Hepatocyte (in vitro differentiated cells): ENCODE measurements at regions not wholly inside any gene's neighbourhood (a gene's known extent, or its start where the extent isn't known, plus 50 kb on each side); places are given as distances from the start of the nearest gene placed in this dataset.

Experiments
- CTCF ChIP-seq: fragments of 200-600 bp; sonication (generic); IDR thresholded peaks from 2 replicates; pipeline ENCODE4 v1.5.1; 2016; ENCODE audit warnings: antibody characterized with exemption, mild to moderate bottlenecking; ENCODE audit not compliant: poor library complexity
- EZH2 ChIP-seq: fragments of 200-600 bp; sonication (generic); IDR thresholded peaks from 2 replicates; pipeline ENCODE4 v1.6.1; 2016; ENCODE audit warnings: antibody characterized with exemption, mild to moderate bottlenecking, borderline replicate concordance
- EZH2phosphoT487 ChIP-seq: fragments of 200-600 bp; sonication (generic); IDR thresholded peaks from one replicate; pipeline ENCODE4 v1.6.1; 2018; ENCODE audit warnings: antibody characterized with exemption, mild to moderate bottlenecking, low read depth, moderate library complexity; ENCODE audit not compliant: unreplicated experiment, severe bottlenecking

DNA sequence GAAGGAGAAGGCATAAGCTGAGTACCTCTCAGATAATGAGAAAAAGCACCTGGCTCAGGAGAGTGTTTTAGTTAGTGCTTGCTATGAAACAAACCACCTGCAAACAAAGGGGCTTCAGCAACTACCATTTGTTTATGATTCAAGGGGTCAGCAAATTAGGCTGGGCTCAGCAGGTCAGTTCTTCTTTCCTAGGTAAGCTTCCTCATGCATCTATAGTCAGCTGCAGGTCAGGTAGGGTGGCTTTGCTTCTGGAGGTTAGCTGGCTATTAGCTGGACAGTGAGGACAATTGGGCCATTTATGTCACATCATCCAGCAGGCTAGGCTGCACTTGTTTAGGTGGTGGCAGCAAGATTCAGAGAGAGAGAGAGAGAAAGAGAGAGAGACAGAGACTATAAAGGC, 185.5 kb downstream of the EMX2 start:
- TF ChIP-seq CTCF (no peak), EZH2 (no peak), EZH2phosphoT487 (no peak)
